GM20000 (cell line): ENCODE measurements at regions not wholly inside any gene's neighbourhood (a gene's known extent, or its start where the extent isn't known, plus 50 kb on each side); places are given as distances from the start of the nearest gene placed in this dataset.

Experiments used
- DNase-seq: peaks from one replicate; pipeline ENCODE4 v3.0.0; 2012; ENCODE audit warnings: low spot score
- TF ChIP-seq, protein P1 (sequence below): IDR thresholded peaks from 2 replicates; pipeline ENCODE4 v1.5.1; 2012; ENCODE audit warnings: mild to moderate bottlenecking, control low read depth; ENCODE audit errors: extremely low read depth, missing control alignments

DNA sequence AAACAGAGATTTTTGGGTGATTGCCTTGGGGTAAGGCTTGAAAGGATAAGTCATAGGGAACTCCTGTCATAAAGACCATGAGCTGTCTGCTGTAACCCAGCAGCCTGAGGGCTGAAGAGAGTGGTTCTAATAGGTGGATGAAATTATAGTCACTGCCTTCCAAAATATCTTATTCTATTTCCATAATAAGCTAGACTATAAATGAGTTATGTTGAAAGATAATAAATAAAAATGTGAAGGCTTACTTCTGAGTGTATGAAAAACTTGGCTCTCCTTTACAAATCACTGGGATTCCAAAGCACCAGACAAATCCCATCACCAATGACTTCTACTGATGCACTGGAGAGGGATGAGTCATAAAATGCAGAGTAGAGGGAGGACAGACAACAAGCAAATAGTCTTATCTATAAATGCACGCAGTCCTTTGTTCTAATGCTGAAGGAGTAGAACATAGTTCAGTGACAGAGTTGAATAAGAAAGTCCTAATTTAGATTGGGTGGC, 775.0 kb upstream of the LRRC4C start:
- TF ChIP-seq, protein P1, sequence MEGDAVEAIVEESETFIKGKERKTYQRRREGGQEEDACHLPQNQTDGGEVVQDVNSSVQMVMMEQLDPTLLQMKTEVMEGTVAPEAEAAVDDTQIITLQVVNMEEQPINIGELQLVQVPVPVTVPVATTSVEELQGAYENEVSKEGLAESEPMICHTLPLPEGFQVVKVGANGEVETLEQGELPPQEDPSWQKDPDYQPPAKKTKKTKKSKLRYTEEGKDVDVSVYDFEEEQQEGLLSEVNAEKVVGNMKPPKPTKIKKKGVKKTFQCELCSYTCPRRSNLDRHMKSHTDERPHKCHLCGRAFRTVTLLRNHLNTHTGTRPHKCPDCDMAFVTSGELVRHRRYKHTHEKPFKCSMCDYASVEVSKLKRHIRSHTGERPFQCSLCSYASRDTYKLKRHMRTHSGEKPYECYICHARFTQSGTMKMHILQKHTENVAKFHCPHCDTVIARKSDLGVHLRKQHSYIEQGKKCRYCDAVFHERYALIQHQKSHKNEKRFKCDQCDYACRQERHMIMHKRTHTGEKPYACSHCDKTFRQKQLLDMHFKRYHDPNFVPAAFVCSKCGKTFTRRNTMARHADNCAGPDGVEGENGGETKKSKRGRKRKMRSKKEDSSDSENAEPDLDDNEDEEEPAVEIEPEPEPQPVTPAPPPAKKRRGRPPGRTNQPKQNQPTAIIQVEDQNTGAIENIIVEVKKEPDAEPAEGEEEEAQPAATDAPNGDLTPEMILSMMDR: no peak
- no peak for DNase-seq

DNA sequence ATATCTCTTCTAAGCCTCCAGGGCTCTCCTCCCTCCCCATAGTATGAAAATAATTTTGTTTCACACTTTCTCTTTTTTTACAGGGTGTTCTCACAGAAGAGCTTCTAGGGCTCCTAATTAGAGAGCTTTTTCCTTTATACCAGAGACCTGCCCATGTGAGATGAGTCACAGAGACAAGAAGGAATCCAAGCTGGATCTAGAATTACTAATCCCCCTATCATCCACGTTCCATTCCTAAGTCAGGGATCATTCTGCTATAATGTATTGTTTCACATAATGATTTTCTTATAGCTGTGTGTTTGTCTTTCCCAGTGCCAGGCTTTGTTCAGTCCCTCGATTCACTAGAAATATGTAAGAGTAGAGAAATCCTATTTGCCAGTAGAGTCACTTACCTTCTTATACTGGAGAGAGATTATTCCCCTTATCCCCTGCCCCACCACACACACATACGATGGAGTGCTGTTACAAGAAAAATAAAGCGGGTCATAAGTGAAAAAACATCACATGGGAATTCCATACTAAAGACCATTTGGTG, 778.3 kb upstream of the LRRC4C start:
- TF ChIP-seq, protein P1: no peak
- DNase-seq: no peak

DNA sequence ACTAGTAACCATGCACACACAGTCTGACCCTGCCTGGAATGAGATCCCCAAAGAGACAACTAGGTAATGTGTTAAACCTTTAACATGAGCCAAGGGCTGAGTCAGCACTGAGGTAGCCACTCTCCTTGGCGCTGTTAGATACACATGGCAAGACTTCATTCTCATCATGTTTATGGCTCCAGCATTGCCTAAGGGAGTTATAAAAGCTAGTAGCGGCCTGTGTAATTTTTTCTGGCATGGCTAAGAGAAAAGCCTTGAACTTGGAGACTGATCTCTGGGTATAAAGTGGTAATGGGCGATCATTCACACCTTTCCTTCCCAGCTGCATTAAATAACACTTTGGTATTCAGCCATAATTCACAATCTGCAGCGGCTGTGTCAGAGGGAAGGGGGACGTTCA, 779.7 kb upstream of the LRRC4C start:
- DNase-seq: no peak
- TF ChIP-seq, protein P1: no peak

DNA sequence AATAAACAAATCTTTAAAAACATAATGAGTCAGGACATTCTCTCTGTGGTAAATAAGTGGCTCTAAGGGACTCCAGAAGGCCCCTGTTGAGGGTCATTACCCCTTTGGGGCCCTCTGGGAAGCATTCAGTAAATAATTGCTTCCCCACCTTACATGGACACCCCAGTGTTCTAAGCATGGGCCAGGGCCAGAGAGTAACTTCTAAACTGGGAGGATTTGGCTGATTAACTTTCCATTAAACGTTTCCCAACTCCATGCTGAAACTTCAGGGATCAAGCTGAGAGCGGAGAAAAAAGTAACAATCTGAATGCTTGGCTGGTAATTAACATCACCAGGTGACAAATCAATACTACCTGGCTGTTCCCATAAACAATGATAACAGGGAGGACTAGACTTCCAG, 783.9 kb upstream of the LRRC4C start:
- TF ChIP-seq, protein P1: no peak
- no peak for DNase-seq

DNA sequence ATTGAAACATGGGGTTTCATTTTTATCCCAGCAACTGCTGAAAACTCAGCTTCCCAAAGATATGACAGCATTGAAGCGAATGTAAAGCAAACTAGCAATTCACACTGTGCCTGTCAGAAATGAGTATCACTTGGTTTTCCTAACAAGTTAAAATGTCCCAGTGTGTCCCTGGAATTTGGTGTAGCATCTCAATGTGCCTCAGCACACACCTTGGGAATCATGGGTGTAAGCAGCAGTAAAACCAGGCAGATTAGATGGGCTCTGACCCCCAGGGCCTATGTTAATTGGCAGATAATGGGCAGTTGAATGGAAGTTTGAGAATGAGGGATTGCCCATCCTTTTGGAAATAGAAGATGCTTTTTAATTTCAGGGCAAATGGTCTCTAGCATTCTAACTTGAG, 784.9 kb upstream of the LRRC4C start:
- DNase-seq: no peak
- TF ChIP-seq, protein P1: no peak

DNA sequence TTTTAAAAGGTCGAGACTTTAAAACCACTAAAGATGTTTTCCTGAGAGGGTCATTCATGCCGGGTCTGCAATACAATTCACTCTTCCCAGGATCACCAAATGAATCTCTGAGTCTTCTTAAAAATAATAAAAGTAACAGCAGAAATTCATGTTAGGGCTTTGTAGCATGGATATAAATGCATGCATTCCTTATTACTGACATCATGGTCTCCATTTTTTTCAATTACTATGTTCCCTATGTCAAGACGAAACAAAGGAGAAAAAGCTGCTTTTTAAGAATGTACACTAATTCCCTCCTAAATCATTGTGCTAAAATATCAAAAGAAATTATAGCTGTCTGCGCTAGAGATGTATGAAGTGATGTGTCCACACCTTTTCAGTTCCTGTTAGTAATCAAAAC, 789.9 kb upstream of the LRRC4C start:
- TF ChIP-seq, protein P1: no peak

DNA sequence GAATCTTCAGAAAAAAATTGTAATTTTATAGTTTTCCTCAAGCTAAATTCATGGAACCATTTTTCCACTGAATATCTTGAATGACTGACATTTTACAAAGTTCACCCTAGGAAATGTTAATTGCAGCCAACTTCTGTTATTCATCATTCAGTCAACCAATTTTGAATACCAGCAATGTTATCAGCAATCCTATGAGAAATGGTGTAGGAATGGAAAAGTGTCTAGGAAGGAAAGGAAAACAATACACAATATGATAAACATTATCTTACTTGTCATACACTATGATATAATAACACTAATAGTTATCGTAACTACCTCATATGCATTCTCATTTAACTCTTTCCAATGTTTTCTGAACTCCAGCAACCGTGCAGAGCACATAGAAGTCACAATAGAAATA, 790.5 kb upstream of the LRRC4C start:
- TF ChIP-seq, protein P1: no peak

More for the DNA sequence above, 789.9 kb upstream of the LRRC4C start:
- DNase-seq: no peak

More for the DNA sequence above, 790.5 kb upstream of the LRRC4C start:
- no peak for DNase-seq
